Peyer's patch (tissue), 4 donors: ENCODE measurements at regions not wholly inside any gene's neighbourhood (a gene's known extent, or its start where the extent isn't known, plus 50 kb on each side); places are given as distances from the start of the nearest gene placed in this dataset.

Source experiments
- DNase-seq, 3 donors: peaks; one replicate each; pipeline ENCODE4 v3.0.0-alpha.2; 2017 to 2019
- H3K27ac ChIP-seq, 4 donors: fragments of 200-600 bp; sonication (generic); one replicate each; pipeline ENCODE4 v1.5.1; 2016 to 2019
- H3K27me3 ChIP-seq, 2 donors: fragments of 200-600 bp; sonication (generic); one replicate each; pipeline ENCODE4 v1.5.1; 2019
- H3K36me3 ChIP-seq, 3 donors: fragments of 200-600 bp; sonication (generic); one replicate each; pipeline ENCODE4 v1.5.1; 2016 to 2019
- H3K4me1 ChIP-seq, 4 donors: fragments of 200-600 bp; sonication (generic); one replicate each; pipeline ENCODE4 v1.5.1; 2016 to 2019
- H3K4me3 ChIP-seq, 4 donors: fragments of 200-600 bp; sonication (generic); 1 replicate in 3 of 4; 2 replicates in 1 of 4; pipeline ENCODE4 v1.5.1; 2016 to 2019; ENCODE audit warnings: mild to moderate bottlenecking in 1 of 4
- H3K9me3 ChIP-seq, 4 donors: fragments of 200-600 bp; sonication (generic); one replicate each; pipeline ENCODE4 v1.5.1; 2016 to 2019; ENCODE audit warnings: mild to moderate bottlenecking in 1 of 4
- POLR2A ChIP-seq, 2 donors: fragments of 450-650 bp; IDR thresholded peaks; one replicate each; pipeline ENCODE4 v1.5.1; 2017; ENCODE audit warnings: antibody characterized with exemption in 2 of 2, mild to moderate bottlenecking in 2 of 2, moderate library complexity in 2 of 2
- TF ChIP-seq, protein P1 (sequence below), 6 experiments: fragments of 450-650 bp in 4 of 6; fragments of 200-600 bp in 2 of 6; sonication (generic) in 1 of 6; IDR thresholded peaks; one replicate each; pipeline ENCODE4 v1.5.1; 2017 to 2019; ENCODE audit warnings: antibody characterized with exemption in 6 of 6, mild to moderate bottlenecking in 3 of 6, moderate library complexity in 1 of 6

DNA sequence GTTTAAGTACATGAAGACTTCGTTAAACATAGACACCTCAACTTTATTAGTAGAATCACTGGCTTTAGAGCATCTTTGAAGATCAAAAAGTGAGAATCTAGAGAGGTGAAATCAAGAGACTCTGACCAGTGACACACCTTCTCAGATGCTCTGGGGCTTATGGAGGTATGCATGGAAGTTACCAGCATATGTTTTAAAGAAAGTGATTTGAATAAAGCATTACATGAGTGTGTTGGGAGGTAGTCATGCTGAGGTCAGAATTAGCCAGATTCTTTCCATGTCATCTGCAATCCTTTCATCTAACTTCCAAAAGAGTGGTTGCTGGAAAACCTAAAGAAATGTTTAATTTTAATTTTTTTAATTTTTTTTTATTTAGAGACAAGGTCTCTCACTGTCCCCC, 658.0 kb upstream of the GOLIM4 start:
- no peak overlapping the region for H3K4me3 ChIP-seq
- DNase-seq = no peak

DNA sequence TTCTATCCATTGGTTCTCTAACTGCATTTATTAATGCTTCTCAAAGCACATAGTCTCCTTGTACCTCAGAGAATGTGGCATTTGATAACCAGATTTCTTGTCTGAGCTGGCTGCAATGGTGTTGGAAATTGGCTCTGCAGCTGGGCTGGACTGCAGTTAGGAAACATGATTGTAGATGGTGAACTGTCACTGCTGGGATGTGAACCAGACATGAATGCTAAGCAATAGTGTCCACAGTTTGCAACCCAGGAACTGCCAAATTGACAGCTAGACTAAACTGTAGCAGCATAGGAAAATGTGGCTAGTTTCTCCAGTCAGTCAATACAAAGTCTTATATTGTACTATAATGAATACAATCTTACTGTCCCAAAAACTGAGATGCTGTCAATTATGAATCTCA, 656.6 kb upstream of the GOLIM4 start:
- Histone ChIP-seq H3K4me3 (no peak overlapping the region), H3K27me3 (no peaks in the 10 kb centered on the region), H3K4me1 (no peaks in the 10 kb centered on the region), H3K36me3 (no peaks in the 10 kb centered on the region), H3K9me3 (no peaks in the 10 kb centered on the region), H3K27ac (no peak overlapping the region)
- DNase-seq = no peak
- TF ChIP-seq, protein P1, sequence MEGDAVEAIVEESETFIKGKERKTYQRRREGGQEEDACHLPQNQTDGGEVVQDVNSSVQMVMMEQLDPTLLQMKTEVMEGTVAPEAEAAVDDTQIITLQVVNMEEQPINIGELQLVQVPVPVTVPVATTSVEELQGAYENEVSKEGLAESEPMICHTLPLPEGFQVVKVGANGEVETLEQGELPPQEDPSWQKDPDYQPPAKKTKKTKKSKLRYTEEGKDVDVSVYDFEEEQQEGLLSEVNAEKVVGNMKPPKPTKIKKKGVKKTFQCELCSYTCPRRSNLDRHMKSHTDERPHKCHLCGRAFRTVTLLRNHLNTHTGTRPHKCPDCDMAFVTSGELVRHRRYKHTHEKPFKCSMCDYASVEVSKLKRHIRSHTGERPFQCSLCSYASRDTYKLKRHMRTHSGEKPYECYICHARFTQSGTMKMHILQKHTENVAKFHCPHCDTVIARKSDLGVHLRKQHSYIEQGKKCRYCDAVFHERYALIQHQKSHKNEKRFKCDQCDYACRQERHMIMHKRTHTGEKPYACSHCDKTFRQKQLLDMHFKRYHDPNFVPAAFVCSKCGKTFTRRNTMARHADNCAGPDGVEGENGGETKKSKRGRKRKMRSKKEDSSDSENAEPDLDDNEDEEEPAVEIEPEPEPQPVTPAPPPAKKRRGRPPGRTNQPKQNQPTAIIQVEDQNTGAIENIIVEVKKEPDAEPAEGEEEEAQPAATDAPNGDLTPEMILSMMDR (IDR thresholded peaks at IDR 0.05) = no peak
- no peak for TF ChIP-seq POLR2A (IDR thresholded peaks at IDR 0.05)

More for the DNA sequence above, 658.0 kb upstream of the GOLIM4 start:
- TF ChIP-seq, protein P1 (IDR thresholded peaks at IDR 0.05) = no peak
- no peak for TF ChIP-seq POLR2A (IDR thresholded peaks at IDR 0.05)
- Histone ChIP-seq H3K4me1 (no peaks in the 10 kb centered on the region), H3K27me3 (no peaks in the 10 kb centered on the region), H3K36me3 (no peaks in the 10 kb centered on the region), H3K9me3 (no peaks in the 10 kb centered on the region), H3K27ac (no peak overlapping the region)

DNA sequence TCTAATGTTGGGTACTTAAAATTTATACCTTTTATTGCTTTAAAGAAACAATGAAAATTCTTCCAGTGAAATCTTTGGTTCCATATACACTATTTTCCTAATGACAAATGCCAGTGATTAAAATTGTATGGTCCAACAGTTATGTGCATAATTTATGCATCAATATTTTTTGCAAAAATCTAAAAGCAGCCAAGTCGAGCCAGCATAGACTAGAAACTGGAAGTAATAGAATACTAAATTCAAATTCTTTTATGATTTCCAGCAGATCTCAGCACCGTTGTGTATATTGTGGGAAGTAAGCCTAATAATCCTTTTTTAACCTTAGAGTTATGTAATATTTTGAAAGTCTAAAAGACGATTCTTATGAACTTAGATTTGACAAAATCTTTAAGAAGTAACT, 652.0 kb upstream of the GOLIM4 start:
- Histone ChIP-seq H3K36me3 (no peaks in the 10 kb centered on the region), H3K27me3 (no peaks in the 10 kb centered on the region), H3K4me1 (no peaks in the 10 kb centered on the region), H3K9me3 (no peaks in the 10 kb centered on the region), H3K4me3 (no peak overlapping the region), H3K27ac (no peak overlapping the region)
- TF ChIP-seq, protein P1 (IDR thresholded peaks at IDR 0.05) = no peak
- TF ChIP-seq POLR2A (IDR thresholded peaks at IDR 0.05) = no peak
- no peak for DNase-seq

DNA sequence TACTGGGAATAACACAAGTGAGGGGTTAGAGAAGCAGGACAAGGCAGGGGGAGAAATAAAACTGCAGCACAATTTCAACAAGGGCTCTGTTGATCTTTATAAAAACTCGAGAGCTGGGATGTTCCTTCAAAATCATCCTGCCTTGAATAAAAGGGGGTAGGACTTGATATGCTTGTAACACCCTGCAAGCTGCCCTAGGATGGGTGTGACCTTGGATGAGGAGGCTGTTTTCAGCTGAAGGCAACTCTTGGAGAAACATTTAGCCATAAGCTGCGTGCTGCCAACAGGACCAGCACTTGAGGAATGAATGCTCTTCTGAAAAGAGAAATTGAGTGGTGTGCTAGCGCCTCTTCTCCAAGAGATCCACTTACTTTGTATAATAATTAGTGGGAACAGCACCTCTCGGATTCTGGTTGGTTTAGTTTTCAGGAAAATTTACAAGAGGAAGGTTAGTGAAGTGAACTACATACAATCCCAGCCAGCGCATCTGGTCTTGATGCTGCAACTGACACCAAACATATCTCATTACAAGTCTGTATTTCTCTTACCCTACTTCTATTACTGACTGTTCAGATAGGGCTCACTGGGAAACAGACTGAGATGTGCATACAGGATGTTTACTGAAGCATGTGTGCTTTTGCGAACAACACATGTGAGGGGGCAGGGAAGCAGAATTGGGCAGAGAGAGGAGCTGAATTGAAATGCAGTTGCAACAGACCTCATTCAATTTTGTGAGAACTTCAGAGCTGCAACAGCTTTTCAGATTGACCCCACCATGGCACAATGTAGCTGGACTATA, 643.0 kb upstream of the GOLIM4 start:
- no peaks in the 10 kb centered on the region for H3K36me3 ChIP-seq
- no peak overlapping the region for H3K4me3 ChIP-seq
- no peak for DNase-seq
- H3K4me1 ChIP-seq = no peaks in the 10 kb centered on the region
- TF ChIP-seq, protein P1 (IDR thresholded peaks at IDR 0.05) = no peak
- TF ChIP-seq POLR2A (IDR thresholded peaks at IDR 0.05) = no peak
- peaks cover 0 to 3% (median 0%) of the 10 kb centered on the region in 4 donors for H3K9me3 ChIP-seq
- H3K27me3 ChIP-seq = no peaks in the 10 kb centered on the region
- H3K27ac ChIP-seq = no peak overlapping the region

DNA sequence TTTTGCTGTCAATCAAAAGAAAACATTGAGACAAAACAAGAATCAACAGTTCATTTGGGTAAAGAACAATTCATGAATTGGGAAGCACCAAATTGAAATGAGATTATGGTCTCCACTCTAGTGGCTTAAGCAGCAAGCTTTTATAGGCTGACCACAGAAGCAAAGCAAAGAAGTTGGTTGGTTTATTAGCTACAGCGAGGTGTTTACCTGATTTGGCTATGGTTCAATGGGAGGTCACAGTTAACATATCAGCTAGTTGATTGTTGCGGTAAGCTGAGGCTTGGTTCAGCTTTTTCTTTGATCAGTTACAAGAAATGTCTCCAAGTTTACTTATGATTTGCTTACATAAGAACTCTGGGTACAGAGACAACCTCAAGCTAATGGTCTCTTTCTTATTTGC, 640.5 kb upstream of the GOLIM4 start:
- H3K9me3 ChIP-seq = peaks cover 0 to 3% (median 0%) of the 10 kb centered on the region in 4 donors
- H3K27ac ChIP-seq = no peak overlapping the region
- TF ChIP-seq, protein P1 (IDR thresholded peaks at IDR 0.05) = no peak
- TF ChIP-seq POLR2A (IDR thresholded peaks at IDR 0.05) = no peak
- no peak overlapping the region for H3K4me3 ChIP-seq
- H3K36me3 ChIP-seq = no peaks in the 10 kb centered on the region
- no peaks in the 10 kb centered on the region for H3K4me1 ChIP-seq
- DNase-seq = no peak
- H3K27me3 ChIP-seq = no peaks in the 10 kb centered on the region
